ENCODE measurements at regions not wholly inside any gene's neighbourhood (a gene's known extent, or its start where the extent isn't known, plus 50 kb on each side); places are given as distances from the start of the nearest gene placed in this dataset.

- Histone ChIP-seq H3K18ac (ENCODE audit: low read length) (no peak overlapping the region), H2BK12ac (ENCODE audit: low read length) (no peak overlapping the region)
These were observed 170.7 kb upstream of the PMEPA1 start for GRCh38 chr20:57880571-57880892.

GRCh38 chr20:57879779-57880570 lies 170.2 kb upstream of the PMEPA1 start:
- H2AFZ ChIP-seq (ENCODE audit: insufficient read depth, low read length, poor library complexity), result no peak overlapping the region
- no peaks in the 10 kb centered on the region for H3K27me3 ChIP-seq (ENCODE audit: insufficient read depth, low read length)
- no peaks in the 10 kb centered on the region for H3K9me3 ChIP-seq (ENCODE audit: insufficient read depth, low read depth, low read length)
- no peak overlapping the region for H3K23ac ChIP-seq (ENCODE audit: low read length)
- H4K8ac ChIP-seq (ENCODE audit: low read depth, low read length), result no peak overlapping the region
- H2BK120ac ChIP-seq (ENCODE audit: insufficient read depth, low read length, poor library complexity), result no peak overlapping the region
- H2BK12ac ChIP-seq (ENCODE audit: low read length), result no peak overlapping the region
- no peak overlapping the region for H3K9ac ChIP-seq (ENCODE audit: low read length)
- H3K4me3 ChIP-seq (ENCODE audit: low read depth, low read length), result no peak overlapping the region
- H3K4me2 ChIP-seq (ENCODE audit: low read length), result no peak overlapping the region
- no peak overlapping the region for H4K12ac ChIP-seq (ENCODE audit: low read depth, low read length)
- no peaks in the 10 kb centered on the region for H3K79me1 ChIP-seq (ENCODE audit: low read length)
- H3K27ac ChIP-seq (ENCODE audit: low read depth, low read length), result no peak overlapping the region
- no peak overlapping the region for H3K4ac ChIP-seq (ENCODE audit: low read depth, low read length)
- H2BK5ac ChIP-seq (ENCODE audit: low read depth, low read length, poor library complexity), result no peak overlapping the region
- H3K14ac ChIP-seq (ENCODE audit: low read length), result no peak overlapping the region
- H3K4me1 ChIP-seq (ENCODE audit: control insufficient read depth in 1 of 2, insufficient read depth in 2 of 2, low read length in 2 of 2), result no peaks in the 10 kb centered on the region
- no peaks in the 10 kb centered on the region for H3K79me2 ChIP-seq (ENCODE audit: control insufficient read depth, insufficient read depth, low read length, poor library complexity)
- H3K18ac ChIP-seq (ENCODE audit: low read length), result no peak overlapping the region
- DNase-seq, result no peak
- no CpG with 5 or more reads among the region's 13 CpGs for WGBS (ENCODE audit: extremely low coverage, insufficient coverage, insufficient read length)
- no peak overlapping the region for H4K91ac ChIP-seq (ENCODE audit: low read depth, low read length)
- no peaks in the 10 kb centered on the region for H3K36me3 ChIP-seq (ENCODE audit: control insufficient read depth in 1 of 2, insufficient read depth in 2 of 2, low read length in 2 of 2)
- H2AK5ac ChIP-seq (ENCODE audit: low read length), result no peak overlapping the region

More at GRCh38 chr20:57880571-57880892, 170.7 kb upstream of the PMEPA1 start:
- Histone ChIP-seq H3K4me2 (ENCODE audit: low read length) (no peak overlapping the region), H3K27ac (ENCODE audit: low read depth, low read length) (no peak overlapping the region), H4K91ac (ENCODE audit: low read depth, low read length) (no peak overlapping the region), H2BK120ac (ENCODE audit: insufficient read depth, low read length, poor library complexity) (no peak overlapping the region), H2BK5ac (ENCODE audit: low read depth, low read length, poor library complexity) (no peak overlapping the region), H2AK5ac (ENCODE audit: low read length) (no peak overlapping the region), H3K27me3 (ENCODE audit: insufficient read depth, low read length) (no peaks in the 10 kb centered on the region), H2AFZ (ENCODE audit: insufficient read depth, low read length, poor library complexity) (no peak overlapping the region), H4K8ac (ENCODE audit: low read depth, low read length) (no peak overlapping the region), H3K4ac (ENCODE audit: low read depth, low read length) (no peak overlapping the region), H3K4me1 (ENCODE audit: control insufficient read depth in 1 of 2, insufficient read depth in 2 of 2, low read length in 2 of 2) (no peaks in the 10 kb centered on the region), H3K9me3 (ENCODE audit: insufficient read depth, low read depth, low read length) (no peaks in the 10 kb centered on the region), H3K9ac (ENCODE audit: low read length) (no peak overlapping the region), H3K36me3 (ENCODE audit: control insufficient read depth in 1 of 2, insufficient read depth in 2 of 2, low read length in 2 of 2) (no peaks in the 10 kb centered on the region), H3K4me3 (ENCODE audit: low read depth, low read length) (no peak overlapping the region), H3K23ac (ENCODE audit: low read length) (no peak overlapping the region), H4K12ac (ENCODE audit: low read depth, low read length) (no peak overlapping the region), H3K79me2 (ENCODE audit: control insufficient read depth, insufficient read depth, low read length, poor library complexity) (no peaks in the 10 kb centered on the region), H3K79me1 (ENCODE audit: low read length) (no peaks in the 10 kb centered on the region), H3K14ac (ENCODE audit: low read length) (no peak overlapping the region)
- DNase-seq, result no peak

- H2BK5ac ChIP-seq (ENCODE audit: low read depth, low read length, poor library complexity), result no peak overlapping the region
- H4K91ac ChIP-seq (ENCODE audit: low read depth, low read length), result no peak overlapping the region
- H3K4me3 ChIP-seq (ENCODE audit: low read depth, low read length), result no peak overlapping the region
- no peak overlapping the region for H3K14ac ChIP-seq (ENCODE audit: low read length)
- no peak overlapping the region for H4K12ac ChIP-seq (ENCODE audit: low read depth, low read length)
- H3K9me3 ChIP-seq (ENCODE audit: insufficient read depth, low read depth, low read length), result no peaks in the 10 kb centered on the region
- no peaks in the 10 kb centered on the region for H3K4me1 ChIP-seq (ENCODE audit: control insufficient read depth in 1 of 2, insufficient read depth in 2 of 2, low read length in 2 of 2)
- no peak overlapping the region for H2AK5ac ChIP-seq (ENCODE audit: low read length)
- no peaks in the 10 kb centered on the region for H3K27me3 ChIP-seq (ENCODE audit: insufficient read depth, low read length)
- H3K18ac ChIP-seq (ENCODE audit: low read length), result no peak overlapping the region
- H3K4ac ChIP-seq (ENCODE audit: low read depth, low read length), result no peak overlapping the region
- no peaks in the 10 kb centered on the region for H3K79me2 ChIP-seq (ENCODE audit: control insufficient read depth, insufficient read depth, low read length, poor library complexity)
- H4K8ac ChIP-seq (ENCODE audit: low read depth, low read length), result no peak overlapping the region
- H3K27ac ChIP-seq (ENCODE audit: low read depth, low read length), result no peak overlapping the region
- H3K9ac ChIP-seq (ENCODE audit: low read length), result no peak overlapping the region
- H3K36me3 ChIP-seq (ENCODE audit: control insufficient read depth in 1 of 2, insufficient read depth in 2 of 2, low read length in 2 of 2), result no peaks in the 10 kb centered on the region
- H2BK120ac ChIP-seq (ENCODE audit: insufficient read depth, low read length, poor library complexity), result no peak overlapping the region
- H2BK12ac ChIP-seq (ENCODE audit: low read length), result no peak overlapping the region
- no peak overlapping the region for H3K4me2 ChIP-seq (ENCODE audit: low read length)
- WGBS (ENCODE audit: extremely low coverage, insufficient coverage, insufficient read length), result no CpG with 5 or more reads among the region's 7 CpGs
- no peak for DNase-seq
- H2AFZ ChIP-seq (ENCODE audit: insufficient read depth, low read length, poor library complexity), result no peak overlapping the region
- no peak overlapping the region for H3K23ac ChIP-seq (ENCODE audit: low read length)
- no peaks in the 10 kb centered on the region for H3K79me1 ChIP-seq (ENCODE audit: low read length)
These were observed 169.6 kb upstream of the PMEPA1 start for GRCh38 chr20:57879437-57879778.

- H3K79me1 ChIP-seq (ENCODE audit: low read length), result no peaks in the 10 kb centered on the region
- no peak overlapping the region for H3K4me3 ChIP-seq (ENCODE audit: low read depth, low read length)
- no peak overlapping the region for H2BK5ac ChIP-seq (ENCODE audit: low read depth, low read length, poor library complexity)
- no peak overlapping the region for H2AK5ac ChIP-seq (ENCODE audit: low read length)
- H3K9ac ChIP-seq (ENCODE audit: low read length), result no peak overlapping the region
- H3K4me1 ChIP-seq (ENCODE audit: control insufficient read depth in 1 of 2, insufficient read depth in 2 of 2, low read length in 2 of 2), result no peaks in the 10 kb centered on the region
- H4K91ac ChIP-seq (ENCODE audit: low read depth, low read length), result no peak overlapping the region
- H4K12ac ChIP-seq (ENCODE audit: low read depth, low read length), result no peak overlapping the region
- H3K14ac ChIP-seq (ENCODE audit: low read length), result no peak overlapping the region
- no peak overlapping the region for H4K8ac ChIP-seq (ENCODE audit: low read depth, low read length)
- H3K36me3 ChIP-seq (ENCODE audit: control insufficient read depth in 1 of 2, insufficient read depth in 2 of 2, low read length in 2 of 2), result no peaks in the 10 kb centered on the region
- H3K4me2 ChIP-seq (ENCODE audit: low read length), result no peak overlapping the region
- H3K4ac ChIP-seq (ENCODE audit: low read depth, low read length), result no peak overlapping the region
- no peaks in the 10 kb centered on the region for H3K27me3 ChIP-seq (ENCODE audit: insufficient read depth, low read length)
- WGBS (ENCODE audit: extremely low coverage, insufficient coverage, insufficient read length), result no CpG with 5 or more reads among the region's 8 CpGs
- no peak overlapping the region for H2BK120ac ChIP-seq (ENCODE audit: insufficient read depth, low read length, poor library complexity)
- H3K9me3 ChIP-seq (ENCODE audit: insufficient read depth, low read depth, low read length), result no peaks in the 10 kb centered on the region
- no peak for DNase-seq
- H3K79me2 ChIP-seq (ENCODE audit: control insufficient read depth, insufficient read depth, low read length, poor library complexity), result no peaks in the 10 kb centered on the region
- no peak overlapping the region for H3K23ac ChIP-seq (ENCODE audit: low read length)
- no peak overlapping the region for H3K18ac ChIP-seq (ENCODE audit: low read length)
- no peak overlapping the region for H2AFZ ChIP-seq (ENCODE audit: insufficient read depth, low read length, poor library complexity)
- no peak overlapping the region for H2BK12ac ChIP-seq (ENCODE audit: low read length)
- H3K27ac ChIP-seq (ENCODE audit: low read depth, low read length), result no peak overlapping the region
These were observed 169.1 kb upstream of the PMEPA1 start for GRCh38 chr20:57878786-57879424.
